OCI-LY1 (cell line): ENCODE measurements at regions not wholly inside any gene's neighbourhood (a gene's known extent, or its start where the extent isn't known, plus 50 kb on each side); places are given as distances from the start of the nearest gene placed in this dataset.

Experiments
- H2AFZ ChIP-seq: fragments of 200-600 bp; sonication (generic), shearing (Covaris generic); 2 replicates; pipeline ENCODE4 v1.6.0; 2014; ENCODE audit warnings: antibody characterized with exemption, mild to moderate bottlenecking, low read length
- H3F3A ChIP-seq: fragments of 200-600 bp; sonication (generic), shearing (Covaris generic); 2 replicates; pipeline ENCODE4 v1.6.0; 2014; ENCODE audit warnings: mild to moderate bottlenecking, antibody characterized with exemption, low read length, moderate library complexity; ENCODE audit not compliant: insufficient read depth
- H3K27ac ChIP-seq: fragments of 200-600 bp; sonication (generic); 2 replicates; pipeline ENCODE4 v1.5.1; 2014; ENCODE audit warnings: low read length, mixed run types, mild to moderate bottlenecking, low read depth; ENCODE audit not compliant: poor library complexity, severe bottlenecking
- H3K27me3 ChIP-seq: fragments of 200-600 bp; sonication (generic); 2 replicates; pipeline ENCODE4 v1.6.0; 2014; ENCODE audit warnings: antibody characterized with exemption, mild to moderate bottlenecking, low read length, moderate library complexity; ENCODE audit not compliant: insufficient read depth
- H3K36me3 ChIP-seq: fragments of 200-600 bp; sonication (generic); 2 replicates; pipeline ENCODE4 v1.6.1; 2014; ENCODE audit warnings: mild to moderate bottlenecking, antibody characterized with exemption, low read length, moderate library complexity, mixed read lengths; ENCODE audit not compliant: insufficient read depth
- H3K4me1 ChIP-seq: fragments of 200-600 bp; sonication (generic); 2 replicates; pipeline ENCODE4 v1.5.1; 2014; ENCODE audit warnings: mild to moderate bottlenecking, low read length, moderate library complexity; ENCODE audit not compliant: insufficient read depth, severe bottlenecking
- H3K4me2 ChIP-seq: fragments of 200-600 bp; sonication (generic), shearing (Covaris generic); 2 replicates; pipeline ENCODE4 v1.6.1; 2014; ENCODE audit warnings: low read length
- H3K4me3 ChIP-seq: fragments of 200-600 bp; sonication (generic); 2 replicates; pipeline ENCODE4 v1.5.1; 2014; ENCODE audit warnings: low read length, low read depth, mild to moderate bottlenecking, mixed read lengths; ENCODE audit not compliant: poor library complexity, severe bottlenecking
- H3K79me2 ChIP-seq: fragments of 200-600 bp; shearing (Covaris generic); 2 replicates; pipeline ENCODE4 v1.6.1; 2016; ENCODE audit warnings: mixed run types, low read length, mixed read lengths; ENCODE audit not compliant: insufficient read depth
- H3K9ac ChIP-seq: fragments of 200-600 bp; sonication (generic), shearing (Covaris generic); 2 replicates; pipeline ENCODE4 v1.6.1; 2014; ENCODE audit warnings: mild to moderate bottlenecking, low read length, mixed read lengths
- H3K9me2 ChIP-seq: fragments of 200-600 bp; sonication (generic), shearing (Covaris generic); 2 replicates; pipeline ENCODE4 v1.6.1; 2014; ENCODE audit warnings: low read depth, mild to moderate bottlenecking, low read length, mixed read lengths
- H3K9me3 ChIP-seq: fragments of 200-600 bp; shearing (Covaris generic); 2 replicates; pipeline ENCODE4 v1.6.1; 2014; ENCODE audit warnings: low read length, mixed read lengths
- H4K20me1 ChIP-seq: fragments of 200-600 bp; sonication (generic), shearing (Covaris generic); 2 replicates; pipeline ENCODE4 v1.6.0; 2016; ENCODE audit warnings: mild to moderate bottlenecking, low read length; ENCODE audit not compliant: insufficient read depth
- EZH2 ChIP-seq: fragments of 200-600 bp; sonication (generic), shearing (Covaris generic); IDR thresholded peaks from 2 replicates; pipeline ENCODE4 v1.8.0; 2017; ENCODE audit warnings: borderline replicate concordance, mixed run types, mild to moderate bottlenecking, antibody characterized with exemption, low read length, moderate library complexity, mixed read lengths
- TF ChIP-seq, protein P1 (sequence below): fragments of 200-600 bp; sonication (generic), shearing (Covaris generic); IDR thresholded peaks from 2 replicates; pipeline ENCODE4 v1.5.1; 2017; ENCODE audit warnings: mild to moderate bottlenecking, antibody characterized with exemption, low read length, moderate library complexity, mixed read lengths

DNA sequence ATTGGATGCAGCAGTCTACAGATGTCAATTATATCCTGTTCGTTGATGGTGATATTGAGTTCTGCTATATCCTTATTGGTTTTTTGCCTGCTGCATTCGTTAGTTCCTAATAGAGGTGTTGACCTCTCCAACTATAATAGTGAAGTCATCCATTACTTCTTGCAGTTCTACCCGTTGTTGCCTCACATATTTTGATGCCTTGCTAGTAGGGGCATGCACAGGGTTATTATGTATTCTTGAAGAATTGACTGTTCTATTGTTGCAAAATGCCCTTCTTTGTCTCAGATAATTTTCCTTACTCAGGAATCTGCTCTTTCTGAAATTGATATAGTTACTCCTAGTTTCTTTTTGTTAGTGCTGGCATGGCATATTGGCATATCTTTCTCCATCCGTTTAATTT, 140.1 kb upstream of the INHBA start:
- H3K9me3 ChIP-seq = no peaks in the 10 kb centered on the region
- H3K27me3 ChIP-seq = no peaks in the 10 kb centered on the region
- TF ChIP-seq, protein P1, sequence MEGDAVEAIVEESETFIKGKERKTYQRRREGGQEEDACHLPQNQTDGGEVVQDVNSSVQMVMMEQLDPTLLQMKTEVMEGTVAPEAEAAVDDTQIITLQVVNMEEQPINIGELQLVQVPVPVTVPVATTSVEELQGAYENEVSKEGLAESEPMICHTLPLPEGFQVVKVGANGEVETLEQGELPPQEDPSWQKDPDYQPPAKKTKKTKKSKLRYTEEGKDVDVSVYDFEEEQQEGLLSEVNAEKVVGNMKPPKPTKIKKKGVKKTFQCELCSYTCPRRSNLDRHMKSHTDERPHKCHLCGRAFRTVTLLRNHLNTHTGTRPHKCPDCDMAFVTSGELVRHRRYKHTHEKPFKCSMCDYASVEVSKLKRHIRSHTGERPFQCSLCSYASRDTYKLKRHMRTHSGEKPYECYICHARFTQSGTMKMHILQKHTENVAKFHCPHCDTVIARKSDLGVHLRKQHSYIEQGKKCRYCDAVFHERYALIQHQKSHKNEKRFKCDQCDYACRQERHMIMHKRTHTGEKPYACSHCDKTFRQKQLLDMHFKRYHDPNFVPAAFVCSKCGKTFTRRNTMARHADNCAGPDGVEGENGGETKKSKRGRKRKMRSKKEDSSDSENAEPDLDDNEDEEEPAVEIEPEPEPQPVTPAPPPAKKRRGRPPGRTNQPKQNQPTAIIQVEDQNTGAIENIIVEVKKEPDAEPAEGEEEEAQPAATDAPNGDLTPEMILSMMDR = no peak
- TF ChIP-seq EZH2 = no peak
- H3K4me3 ChIP-seq = no peak overlapping the region
- no peaks in the 10 kb centered on the region for H3K9me2 ChIP-seq
- H4K20me1 ChIP-seq = no peaks in the 10 kb centered on the region
- no peaks in the 10 kb centered on the region for H3F3A ChIP-seq
- no peak overlapping the region for H3K27ac ChIP-seq
- 0 out of 2 replicates have a peak, but pooled peaks cover 3% of the 10 kb centered on the region for H3K79me2 ChIP-seq
- H3K4me1 ChIP-seq = no peaks in the 10 kb centered on the region
- H3K4me2 ChIP-seq = no peak overlapping the region
- no peaks in the 10 kb centered on the region for H3K36me3 ChIP-seq
- H2AFZ ChIP-seq = no peak overlapping the region
- no peak overlapping the region for H3K9ac ChIP-seq

DNA sequence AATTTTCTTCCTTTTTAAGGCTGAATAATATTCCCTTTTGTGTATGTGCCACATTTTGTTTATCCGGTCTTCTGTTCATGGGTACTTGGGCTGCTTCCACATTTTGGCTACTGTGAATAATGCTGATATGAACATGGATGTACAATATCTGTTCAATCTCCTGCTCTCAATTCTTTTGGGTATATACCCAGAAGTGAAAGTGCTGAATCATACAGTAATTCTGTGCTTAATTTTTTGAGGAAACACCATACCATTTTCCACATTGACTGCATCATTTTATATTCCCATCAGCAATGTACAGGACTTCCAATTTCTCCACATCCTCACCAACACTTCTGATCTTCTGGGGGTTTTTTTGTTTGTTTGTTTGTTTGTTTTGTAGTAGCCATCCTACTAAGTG, 135.0 kb upstream of the INHBA start:
- Histone ChIP-seq H3K27me3 (no peaks in the 10 kb centered on the region), H3K4me3 (no peak overlapping the region), H3K36me3 (no peaks in the 10 kb centered on the region)

GRCh38 chr7:41835976-41836530, 133.2 kb upstream of the INHBA start:
- Histone ChIP-seq H3K4me2 (no peak overlapping the region), H3K4me3 (no peak overlapping the region), H3K27me3 (no peaks in the 10 kb centered on the region), H3K27ac (no peak overlapping the region), H4K20me1 (no peaks in the 10 kb centered on the region), H2AFZ (no peak overlapping the region), H3K79me2 (no peaks in the 10 kb centered on the region), H3K9me3 (no peaks in the 10 kb centered on the region), H3F3A (no peaks in the 10 kb centered on the region), H3K9me2 (no peaks in the 10 kb centered on the region), H3K9ac (no peak overlapping the region), H3K4me1 (no peaks in the 10 kb centered on the region), H3K36me3 (no peaks in the 10 kb centered on the region)
- no peak for TF ChIP-seq EZH2
- TF ChIP-seq, protein P1 = no peak

More for the DNA sequence above, 135.0 kb upstream of the INHBA start:
- H3K9me2 ChIP-seq = no peaks in the 10 kb centered on the region
- H3K9me3 ChIP-seq = no peaks in the 10 kb centered on the region
- no peaks in the 10 kb centered on the region for H3F3A ChIP-seq
- H3K9ac ChIP-seq = no peak overlapping the region
- H4K20me1 ChIP-seq = no peaks in the 10 kb centered on the region
- no peak overlapping the region for H3K27ac ChIP-seq
- H2AFZ ChIP-seq = no peak overlapping the region
- 0 out of 2 replicates have a peak, but pooled peaks cover 3% of the 10 kb centered on the region for H3K79me2 ChIP-seq
- H3K4me2 ChIP-seq = no peak overlapping the region
- no peak for TF ChIP-seq EZH2
- TF ChIP-seq, protein P1 = no peak
- no peaks in the 10 kb centered on the region for H3K4me1 ChIP-seq
